OCI-LY7 (cell line): ENCODE measurements at regions not wholly inside any gene's neighbourhood (a gene's known extent, or its start where the extent isn't known, plus 50 kb on each side); places are given as distances from the start of the nearest gene placed in this dataset.

Source experiments
- BruUV-seq: library from RNA; stranded (reverse); fragments of 400-500 nt; replicated peaks from 2 replicates; lab custom pipeline; 2021; lab: Mats Ljungman, UMichigan
- CTCF ChIA-PET: fragments of 300-600 bp; sonication (Branson Sonifier 250); formaldehyde crosslinking; loops from one replicate; lab custom pipeline; 2022; ENCODE audit warnings: antibody characterized with exemption; ENCODE audit not compliant: unreplicated experiment; lab: Charles Lee
- POLR2A ChIA-PET: fragments of 300-600 bp; sonication (Branson Sonifier 250); formaldehyde crosslinking; loops from one replicate; lab custom pipeline; 2022; ENCODE audit warnings: antibody characterized with exemption; lab: Charles Lee
- DNase-seq: peaks from one replicate; pipeline ENCODE4 v3.0.0-alpha.2; 2015; ENCODE audit warnings: low spot score
- H2AFZ ChIP-seq: fragments of 200-600 bp; sonication (generic), shearing (Covaris generic); 2 replicates; pipeline ENCODE4 v1.6.1; 2014; ENCODE audit warnings: mild to moderate bottlenecking, antibody characterized with exemption, low read length, moderate library complexity
- H3K27ac ChIP-seq: fragments of 200-600 bp; sonication (generic); 2 replicates; pipeline ENCODE4 v1.5.1; 2014; ENCODE audit warnings: mixed run types, low read depth, mild to moderate bottlenecking, moderate library complexity, low read length, inconsistent platforms; ENCODE audit not compliant: poor library complexity, severe bottlenecking
- H3K36me3 ChIP-seq: fragments of 200-600 bp; sonication (generic); 2 replicates; pipeline ENCODE4 v1.6.1; 2014; ENCODE audit warnings: mild to moderate bottlenecking, antibody characterized with exemption, low read length, moderate library complexity, mixed read lengths; ENCODE audit not compliant: insufficient read depth
- H3K4me1 ChIP-seq: fragments of 200-600 bp; sonication (generic); 2 replicates; pipeline ENCODE4 v1.5.1; 2014; ENCODE audit warnings: mild to moderate bottlenecking, low read length; ENCODE audit not compliant: insufficient read depth, poor library complexity, severe bottlenecking
- H3K4me2 ChIP-seq: fragments of 200-600 bp; sonication (generic); 2 replicates; pipeline ENCODE4 v1.6.1; 2014; ENCODE audit warnings: mild to moderate bottlenecking, low read length
- H3K4me3 ChIP-seq: fragments of 200-600 bp; sonication (generic); 2 replicates; pipeline ENCODE4 v1.5.1; 2014; ENCODE audit warnings: mild to moderate bottlenecking, low read depth, low read length; ENCODE audit not compliant: poor library complexity, severe bottlenecking
- H3K79me2 ChIP-seq: fragments of 200-600 bp; sonication (generic); 2 replicates; pipeline ENCODE4 v1.6.1; 2016; ENCODE audit warnings: low read depth, mild to moderate bottlenecking, low read length, moderate library complexity, mixed read lengths; ENCODE audit not compliant: insufficient read depth
- H3K9me2 ChIP-seq: fragments of 200-600 bp; sonication (generic); 2 replicates; pipeline ENCODE4 v1.6.1; 2016; ENCODE audit warnings: mild to moderate bottlenecking, low read length, mixed read lengths; ENCODE audit not compliant: insufficient read depth
- H3K9me3 ChIP-seq: fragments of 200-600 bp; sonication (generic); 2 replicates; pipeline ENCODE4 v1.6.1; 2014; ENCODE audit warnings: mild to moderate bottlenecking, mixed run types, low read length, mixed read lengths
- H4K20me1 ChIP-seq: fragments of 200-600 bp; sonication (generic); 2 replicates; pipeline ENCODE4 v1.6.1; 2014; ENCODE audit warnings: mild to moderate bottlenecking, antibody characterized with exemption, low read length, moderate library complexity, mixed read lengths; ENCODE audit not compliant: insufficient read depth
- EZH2phosphoT487 ChIP-seq: fragments of 200-600 bp; sonication (generic); IDR thresholded peaks from 2 replicates; pipeline ENCODE4 v1.6.1; 2018; ENCODE audit warnings: low read depth, borderline replicate concordance, mild to moderate bottlenecking, mixed run types, antibody characterized with exemption, low read length, moderate library complexity, mixed read lengths
- intact Hi-C: fragments of 100-400 bp; cut with micrococcal nuclease; formaldehyde crosslinking; loops from one replicate; pipeline ENCODE4 v1.10.0; 2022; ENCODE audit not compliant: unreplicated experiment
- TF ChIP-seq, protein P1 (sequence below): fragments of 200-600 bp; sonication (generic); conservative IDR thresholded peaks from 2 replicates; pipeline ENCODE4 v1.5.1; 2014; ENCODE audit warnings: mild to moderate bottlenecking, antibody characterized with exemption, low read length, moderate library complexity, mixed read lengths

DNA sequence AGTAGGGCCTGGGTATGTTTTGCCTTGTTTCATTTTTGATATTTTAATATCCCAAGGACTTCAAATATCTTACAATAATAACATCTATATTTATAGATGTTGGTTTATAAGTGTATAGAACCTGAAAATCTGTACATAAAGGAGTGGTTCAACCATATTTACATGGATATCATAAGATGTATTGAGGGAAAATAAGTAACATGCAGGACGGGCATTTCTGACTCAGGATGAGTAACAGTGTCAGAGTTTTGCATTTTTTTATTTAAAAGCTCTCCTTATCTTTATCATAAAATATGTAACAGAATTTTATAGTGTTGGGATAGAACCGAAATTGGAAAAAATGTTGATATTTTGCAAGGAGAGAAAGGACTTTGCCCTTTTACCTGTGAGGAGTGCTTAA is 1438.7 kb downstream of the REEP3 start:
- Histone ChIP-seq H3K9me3 (no peaks in the 10 kb centered on the region), H3K36me3 (no peaks in the 10 kb centered on the region), H3K79me2 (no peaks in the 10 kb centered on the region), H3K4me2 (no peak overlapping the region), H3K4me3 (no peak overlapping the region), H3K4me1 (no peaks in the 10 kb centered on the region), H4K20me1 (no peaks in the 10 kb centered on the region), H3K27ac (no peak overlapping the region), H2AFZ (no peak overlapping the region), H3K9me2 (no peaks in the 10 kb centered on the region)
- no peak for TF ChIP-seq EZH2phosphoT487
- TF ChIP-seq, protein P1, sequence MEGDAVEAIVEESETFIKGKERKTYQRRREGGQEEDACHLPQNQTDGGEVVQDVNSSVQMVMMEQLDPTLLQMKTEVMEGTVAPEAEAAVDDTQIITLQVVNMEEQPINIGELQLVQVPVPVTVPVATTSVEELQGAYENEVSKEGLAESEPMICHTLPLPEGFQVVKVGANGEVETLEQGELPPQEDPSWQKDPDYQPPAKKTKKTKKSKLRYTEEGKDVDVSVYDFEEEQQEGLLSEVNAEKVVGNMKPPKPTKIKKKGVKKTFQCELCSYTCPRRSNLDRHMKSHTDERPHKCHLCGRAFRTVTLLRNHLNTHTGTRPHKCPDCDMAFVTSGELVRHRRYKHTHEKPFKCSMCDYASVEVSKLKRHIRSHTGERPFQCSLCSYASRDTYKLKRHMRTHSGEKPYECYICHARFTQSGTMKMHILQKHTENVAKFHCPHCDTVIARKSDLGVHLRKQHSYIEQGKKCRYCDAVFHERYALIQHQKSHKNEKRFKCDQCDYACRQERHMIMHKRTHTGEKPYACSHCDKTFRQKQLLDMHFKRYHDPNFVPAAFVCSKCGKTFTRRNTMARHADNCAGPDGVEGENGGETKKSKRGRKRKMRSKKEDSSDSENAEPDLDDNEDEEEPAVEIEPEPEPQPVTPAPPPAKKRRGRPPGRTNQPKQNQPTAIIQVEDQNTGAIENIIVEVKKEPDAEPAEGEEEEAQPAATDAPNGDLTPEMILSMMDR: no peak
- DNase-seq: no peak
- BruUV-seq: no TSS peak
- CTCF ChIA-PET: no interaction called here
- POLR2A ChIA-PET: no interaction called here
- intact Hi-C loops: no loop called here

DNA sequence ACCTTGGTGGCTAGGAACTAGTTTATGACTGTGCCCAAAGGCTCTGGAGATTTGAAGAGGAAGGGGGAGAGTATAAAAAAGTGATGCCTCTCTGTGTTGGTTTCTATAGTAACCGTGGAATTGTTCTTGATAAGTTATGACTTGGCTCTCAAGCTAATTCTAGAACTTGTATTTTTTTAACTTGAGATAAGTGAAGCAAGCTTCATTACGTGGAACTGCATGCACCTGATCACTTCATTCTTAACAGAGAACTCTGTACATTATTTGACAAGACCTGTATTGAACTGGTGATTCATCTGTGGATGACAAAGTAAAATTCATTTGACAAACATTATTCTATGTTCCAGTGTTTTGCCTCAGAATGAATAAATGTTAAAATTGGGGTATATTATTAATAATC is 1452.2 kb downstream of the REEP3 start:
- Histone ChIP-seq H2AFZ (no peak overlapping the region), H3K79me2 (no peaks in the 10 kb centered on the region), H3K4me2 (no peak overlapping the region), H3K4me3 (no peak overlapping the region), H3K36me3 (no peaks in the 10 kb centered on the region), H3K9me3 (no peaks in the 10 kb centered on the region), H3K9me2 (no peaks in the 10 kb centered on the region), H4K20me1 (no peaks in the 10 kb centered on the region), H3K4me1 (no peaks in the 10 kb centered on the region), H3K27ac (no peak overlapping the region)
- BruUV-seq: no TSS peak
- DNase-seq: no peak
- CTCF ChIA-PET: no interaction called here
- intact Hi-C loops: no loop called here
- TF ChIP-seq EZH2phosphoT487: no peak
- TF ChIP-seq, protein P1: no peak
- POLR2A ChIA-PET: no interaction called here

DNA sequence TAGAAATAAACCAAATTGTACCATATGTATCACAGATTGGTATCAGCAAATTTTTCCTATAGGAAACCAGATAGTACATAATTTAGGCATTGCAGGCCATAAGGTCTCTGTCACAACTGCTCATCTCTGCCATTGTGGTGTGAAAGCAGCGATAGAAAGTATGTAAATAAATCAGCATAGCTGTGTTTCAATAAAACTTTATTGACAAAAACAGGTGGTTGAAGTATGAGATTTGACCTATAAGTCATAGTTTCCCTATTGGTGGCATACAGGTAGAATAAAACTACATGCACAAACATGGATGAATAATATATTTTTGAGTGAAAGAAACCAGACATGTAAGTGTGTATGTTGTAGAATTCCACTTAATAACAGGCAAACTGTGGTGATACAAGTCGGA is 1454.9 kb downstream of the REEP3 start:
- Histone ChIP-seq H3K4me3 (no peak overlapping the region), H3K4me1 (no peaks in the 10 kb centered on the region), H3K36me3 (no peaks in the 10 kb centered on the region), H3K27ac (no peak overlapping the region), H4K20me1 (no peaks in the 10 kb centered on the region), H3K9me2 (no peaks in the 10 kb centered on the region), H3K79me2 (no peaks in the 10 kb centered on the region), H3K4me2 (no peak overlapping the region), H3K9me3 (no peaks in the 10 kb centered on the region), H2AFZ (no peak overlapping the region)
- no peak for TF ChIP-seq EZH2phosphoT487
- TF ChIP-seq, protein P1: no peak
- intact Hi-C loops: no loop called here
- ChIA-PET POLR2A (interaction anchor here (0.6 to 1.1 kb wide), 2 partner anchors 18 to 915 kb away, joined by 3 read pairs; no protein-coding TSS in a partner anchor), CTCF (no interaction called here)
- BruUV-seq: no TSS peak
- no peak for DNase-seq
